GM12892 (cell line): ENCODE measurements at regions not wholly inside any gene's neighbourhood (a gene's known extent, or its start where the extent isn't known, plus 50 kb on each side); places are given as distances from the start of the nearest gene placed in this dataset.

Experiments
- POLR2A ChIP-seq: IDR thresholded peaks from 2 replicates; pipeline ENCODE4 v1.6.1; 2011; ENCODE audit warnings: low read depth, low read length, control low read depth
- POLR2AphosphoS5 ChIP-seq: IDR thresholded peaks from 2 replicates; pipeline ENCODE4 v1.6.1; 2011; ENCODE audit warnings: low read depth, low read length, control low read depth
- TAF1 ChIP-seq: IDR thresholded peaks from 2 replicates; pipeline ENCODE4 v1.6.1; 2011; ENCODE audit warnings: low read depth, mild to moderate bottlenecking, control low read depth, low read length, borderline replicate concordance

- no peak for TF ChIP-seq POLR2A
- TF ChIP-seq TAF1: no peak
- TF ChIP-seq POLR2AphosphoS5: no peak
Observed at GRCh38 chr11:109785714-109786113, 307.5 kb upstream of the ZC3H12C start.
